ENCODE measurements at regions not wholly inside any gene's neighbourhood (a gene's known extent, or its start where the extent isn't known, plus 50 kb on each side); places are given as distances from the start of the nearest gene placed in this dataset.
"Not testable (repeated sequence)": the region's sequence is repeated elsewhere in the genome, so short reads cannot be mapped to it uniquely, and the experiment has no call there.

DNA sequence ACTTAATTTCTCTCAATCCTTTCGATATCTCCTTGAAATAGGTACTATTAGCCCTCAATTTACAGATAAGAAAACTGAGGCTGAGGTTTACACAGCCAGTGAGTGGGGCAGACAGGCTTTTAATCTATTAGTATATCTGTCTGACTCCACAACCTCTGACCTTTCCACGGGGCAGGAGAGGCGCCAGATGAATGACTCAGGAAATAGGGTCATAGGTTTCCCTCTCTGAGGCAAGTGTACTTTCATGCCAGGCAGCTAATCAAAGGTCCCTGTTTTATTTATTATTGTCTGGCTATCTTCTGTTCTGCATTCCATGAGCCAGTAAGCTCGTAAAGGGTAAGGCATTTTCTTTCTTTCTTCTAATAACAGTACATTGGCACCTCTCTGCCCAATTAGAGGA is 79.6 kb upstream of the KLF4 start:
- H3K4me3 ChIP-seq (ENCODE audit: low read length): no peak overlapping the region
- no peak for DNase-seq (ENCODE audit: low read depth)
- TF ChIP-seq, protein P1, sequence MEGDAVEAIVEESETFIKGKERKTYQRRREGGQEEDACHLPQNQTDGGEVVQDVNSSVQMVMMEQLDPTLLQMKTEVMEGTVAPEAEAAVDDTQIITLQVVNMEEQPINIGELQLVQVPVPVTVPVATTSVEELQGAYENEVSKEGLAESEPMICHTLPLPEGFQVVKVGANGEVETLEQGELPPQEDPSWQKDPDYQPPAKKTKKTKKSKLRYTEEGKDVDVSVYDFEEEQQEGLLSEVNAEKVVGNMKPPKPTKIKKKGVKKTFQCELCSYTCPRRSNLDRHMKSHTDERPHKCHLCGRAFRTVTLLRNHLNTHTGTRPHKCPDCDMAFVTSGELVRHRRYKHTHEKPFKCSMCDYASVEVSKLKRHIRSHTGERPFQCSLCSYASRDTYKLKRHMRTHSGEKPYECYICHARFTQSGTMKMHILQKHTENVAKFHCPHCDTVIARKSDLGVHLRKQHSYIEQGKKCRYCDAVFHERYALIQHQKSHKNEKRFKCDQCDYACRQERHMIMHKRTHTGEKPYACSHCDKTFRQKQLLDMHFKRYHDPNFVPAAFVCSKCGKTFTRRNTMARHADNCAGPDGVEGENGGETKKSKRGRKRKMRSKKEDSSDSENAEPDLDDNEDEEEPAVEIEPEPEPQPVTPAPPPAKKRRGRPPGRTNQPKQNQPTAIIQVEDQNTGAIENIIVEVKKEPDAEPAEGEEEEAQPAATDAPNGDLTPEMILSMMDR (conservative IDR thresholded peaks at IDR 0.05; ENCODE audit: low read length): no peak

DNA sequence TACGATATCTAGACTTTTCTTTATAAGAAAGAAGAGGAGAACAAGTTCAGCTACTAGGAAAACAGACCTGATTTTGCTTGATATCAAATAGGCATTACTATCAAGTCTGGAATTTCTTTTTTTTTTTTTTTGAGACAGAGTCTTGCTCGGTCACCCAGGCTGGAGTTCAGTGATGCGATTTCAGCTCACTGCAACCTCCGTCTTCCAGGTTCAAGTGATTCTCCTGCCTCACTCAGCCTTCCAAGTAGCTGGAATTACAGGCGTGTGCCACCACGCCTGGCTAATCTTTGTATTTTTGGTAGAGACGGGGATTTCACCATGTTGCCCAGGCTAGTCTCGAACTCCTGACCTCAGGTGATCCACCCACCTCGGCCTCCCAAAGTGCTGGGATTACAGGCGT is 78.8 kb upstream of the KLF4 start:
- not testable (repeated sequence) for H3K4me3 ChIP-seq (ENCODE audit: low read length); DNase-seq (ENCODE audit: low read depth)

DNA sequence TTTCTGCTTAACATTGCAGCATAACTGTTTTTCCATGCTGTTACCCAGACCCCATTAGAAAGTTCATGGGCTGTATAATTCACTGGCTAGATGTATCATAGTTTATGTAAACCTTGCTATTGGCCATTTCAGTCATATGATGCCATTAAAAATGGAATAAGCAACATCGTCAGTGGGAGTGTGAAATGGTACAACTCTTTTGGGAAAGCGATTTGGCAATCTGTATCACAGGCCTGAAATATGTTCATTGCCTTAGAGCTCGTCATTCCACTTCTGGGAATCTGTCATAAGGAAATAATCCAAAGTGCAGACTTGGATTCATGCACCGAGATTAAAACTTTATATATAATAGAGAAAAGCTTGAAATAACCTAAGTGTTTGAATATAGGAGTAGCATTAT is 77.9 kb upstream of the KLF4 start:
- TF ChIP-seq, protein P1 (conservative IDR thresholded peaks at IDR 0.05; ENCODE audit: low read length): no peak
- DNase-seq (ENCODE audit: low read depth): no peak
- no peak overlapping the region for H3K4me3 ChIP-seq (ENCODE audit: low read length)

DNA sequence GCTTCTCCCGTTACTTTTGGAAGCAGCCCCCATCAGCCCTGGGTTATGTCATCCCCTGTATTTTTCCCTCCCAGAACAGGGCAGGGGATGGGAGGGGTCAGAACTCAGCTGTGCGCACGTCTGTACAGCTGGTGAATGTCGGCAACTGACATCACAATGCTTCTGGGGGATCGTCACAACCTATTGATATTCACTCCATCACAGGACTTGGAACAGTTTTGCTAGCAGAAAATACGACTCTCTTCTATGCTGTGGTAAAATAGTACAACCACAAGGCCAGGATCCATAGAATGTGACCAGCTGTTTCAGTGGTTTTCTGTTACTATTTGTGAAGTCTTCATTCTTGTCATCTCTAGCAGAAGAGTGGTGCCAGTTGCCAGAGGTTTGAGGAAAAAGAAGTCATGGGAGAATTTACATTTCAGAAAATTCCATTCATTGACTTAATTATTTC is 77.1 kb upstream of the KLF4 start:
- no peak overlapping the region for H3K4me3 ChIP-seq (ENCODE audit: low read length)
- peak; percentile 64 for DNase-seq (ENCODE audit: low read depth)
- TF ChIP-seq, protein P1 (conservative IDR thresholded peaks at IDR 0.05; ENCODE audit: low read length): no peak

DNA sequence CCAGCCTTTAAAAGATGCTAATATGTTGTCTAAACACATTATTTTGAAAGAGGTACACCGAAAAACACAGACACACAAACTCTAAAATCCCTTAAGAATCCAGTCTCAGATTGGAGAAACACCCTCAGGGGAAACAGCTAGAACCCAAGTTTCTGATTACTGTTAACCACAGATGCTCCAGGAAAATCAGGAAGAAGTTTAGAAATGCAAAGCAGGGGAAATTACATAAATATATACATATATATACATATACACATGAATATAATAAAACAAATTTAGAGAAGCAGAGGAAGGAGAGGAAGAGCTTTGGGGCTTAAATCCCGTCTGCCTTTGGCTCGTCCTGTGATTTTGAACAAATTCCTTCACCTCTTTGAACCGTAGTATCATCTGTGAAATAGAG is 73.2 kb upstream of the KLF4 start:
- no peak for DNase-seq (ENCODE audit: low read depth)
- no peak overlapping the region for H3K4me3 ChIP-seq (ENCODE audit: low read length)
- TF ChIP-seq, protein P1 (conservative IDR thresholded peaks at IDR 0.05; ENCODE audit: low read length): no peak

DNA sequence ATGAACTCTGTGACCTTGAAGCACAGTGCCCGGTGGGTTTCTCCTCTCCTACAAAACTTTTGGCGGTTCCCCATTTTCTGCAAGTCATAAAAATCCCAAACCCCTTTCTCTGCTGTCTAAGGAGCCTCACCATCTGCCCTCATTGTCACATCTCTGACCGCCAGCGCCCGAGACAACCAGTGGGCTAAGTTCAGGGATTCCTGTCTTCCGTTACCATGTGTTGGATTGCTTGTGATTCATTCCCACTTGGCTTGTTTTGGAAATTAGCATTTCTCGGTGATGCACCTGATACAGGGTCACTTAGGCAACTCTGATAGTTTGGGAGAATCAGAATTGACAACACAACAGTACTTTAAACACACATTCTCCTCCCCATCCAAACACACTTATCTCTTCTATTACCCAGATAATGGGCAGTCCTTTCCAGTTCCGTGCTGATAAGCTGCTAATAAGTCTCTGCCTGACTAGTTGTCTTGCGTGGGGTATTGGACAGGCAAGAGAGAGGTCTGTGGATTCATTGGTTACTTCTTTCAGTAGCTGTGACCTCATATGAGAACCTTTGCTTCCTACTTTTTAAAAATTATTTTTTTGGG is 70.0 kb upstream of the KLF4 start:
- DNase-seq (ENCODE audit: low read depth): no peak
- TF ChIP-seq, protein P1 (conservative IDR thresholded peaks at IDR 0.05; ENCODE audit: low read length): no peak
- no peak overlapping the region for H3K4me3 ChIP-seq (ENCODE audit: low read length)

DNA sequence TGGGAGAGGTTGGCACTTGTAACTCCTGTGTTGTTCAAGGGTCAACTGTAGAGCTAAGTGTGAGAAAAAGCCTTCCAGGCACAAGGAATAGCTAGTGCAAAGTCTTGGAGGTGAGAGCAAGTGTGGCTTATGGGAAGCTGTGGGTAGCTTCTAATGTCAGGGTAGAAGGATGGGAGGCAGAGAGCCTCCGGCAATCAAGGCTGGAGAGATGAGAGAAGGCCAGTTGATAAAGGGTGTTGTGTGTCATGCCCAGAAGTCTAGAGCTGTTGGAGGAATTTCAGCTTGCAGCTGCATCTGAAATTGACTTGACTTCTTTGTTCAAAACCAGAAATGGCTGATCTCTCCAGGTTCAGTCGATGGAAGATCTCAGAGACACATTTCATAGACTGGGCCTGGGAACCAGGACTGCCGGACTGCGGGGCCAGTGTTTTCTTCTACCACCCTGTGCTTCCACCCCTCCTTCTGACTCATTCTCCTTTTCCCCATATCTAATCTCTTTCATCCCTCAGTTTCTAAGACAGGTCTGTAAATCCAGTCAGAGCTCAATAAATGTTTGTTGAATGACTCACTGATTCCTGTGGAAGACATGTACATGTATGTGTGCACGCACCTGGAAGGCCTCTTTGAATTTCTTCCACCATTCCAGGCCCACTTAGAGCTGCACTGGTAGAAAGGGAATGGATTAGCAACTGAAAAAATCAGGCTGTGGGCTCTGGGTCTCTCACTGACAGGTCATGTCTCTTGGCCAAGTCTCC is 67.8 kb upstream of the KLF4 start:
- TF ChIP-seq, protein P1 (conservative IDR thresholded peaks at IDR 0.05; ENCODE audit: low read length): no peak
- no peak overlapping the region for H3K4me3 ChIP-seq (ENCODE audit: low read length)
- DNase-seq (ENCODE audit: low read depth): no peak

All from AG10803 (cell line).